ELF-1 (cell line): ENCODE measurements at regions not wholly inside any gene's neighbourhood (a gene's known extent, or its start where the extent isn't known, plus 50 kb on each side); places are given as distances from the start of the nearest gene placed in this dataset.
"Not testable (repeated sequence)": the region's sequence is repeated elsewhere in the genome, so short reads cannot be mapped to it uniquely, and the experiment has no call there.

ENCODE experiments used
- DNase-seq: peaks from one replicate; pipeline ENCODE4 v3.0.0-alpha.2; 2016; ENCODE audit warnings: low read depth, low spot score

GRCh38 chr18:27382567-27383216 is 197.6 kb upstream of the CHST9 start:
- no peak for DNase-seq

- no peak for DNase-seq
These were observed 193.5 kb upstream of the CHST9 start for GRCh38 chr18:27378431-27379095.

GRCh38 chr18:27377251-27377650 is 192.1 kb upstream of the CHST9 start:
- no peak for DNase-seq

GRCh38 chr18:27372386-27372785 is 187.3 kb upstream of the CHST9 start:
- DNase-seq, result no peak

- no peak for DNase-seq
These were observed 181.6 kb upstream of the CHST9 start for GRCh38 chr18:27366665-27367064.

- no peak for DNase-seq
These were observed 181.0 kb upstream of the CHST9 start for GRCh38 chr18:27366151-27366550.

- no peak for DNase-seq
These were observed 178.8 kb upstream of the CHST9 start for GRCh38 chr18:27363872-27364271.

GRCh38 chr18:27361477-27361876 is 176.4 kb upstream of the CHST9 start:
- DNase-seq, result no peak

- DNase-seq, result no peak
These were observed 170.2 kb upstream of the CHST9 start for GRCh38 chr18:27355308-27355707.

GRCh38 chr18:27353273-27353672 is 168.2 kb upstream of the CHST9 start:
- DNase-seq, result no peak

- DNase-seq, result no peak
These were observed 164.3 kb upstream of the CHST9 start for GRCh38 chr18:27349284-27349882.

- no peak for DNase-seq
These were observed 146.5 kb upstream of the CHST9 start for GRCh38 chr18:27331606-27332005.

GRCh38 chr18:27314996-27315395 is 129.9 kb upstream of the CHST9 start:
- DNase-seq, result no peak

GRCh38 chr18:27313678-27314077 is 128.6 kb upstream of the CHST9 start:
- DNase-seq, result no peak

- DNase-seq, result no peak
These were observed 127.7 kb upstream of the CHST9 start for GRCh38 chr18:27312853-27313252.

- no peak for DNase-seq
These were observed 127.0 kb upstream of the CHST9 start for GRCh38 chr18:27312153-27312552.

- no peak for DNase-seq
These were observed 126.0 kb upstream of the CHST9 start for GRCh38 chr18:27311114-27311513.

GRCh38 chr18:27301615-27302378 is 116.7 kb upstream of the CHST9 start:
- DNase-seq, result no peak

- DNase-seq, result no peak
These were observed 113.2 kb upstream of the CHST9 start for GRCh38 chr18:27298214-27298804.

GRCh38 chr18:27285973-27286562 is 101.0 kb upstream of the CHST9 start:
- DNase-seq, result not testable (repeated sequence)

- no peak for DNase-seq
These were observed 93.0 kb upstream of the CHST9 start for GRCh38 chr18:27278131-27278530.

- DNase-seq, result no peak
These were observed 92.4 kb upstream of the CHST9 start for GRCh38 chr18:27277554-27277953.
